ENCODE measurements at regions not wholly inside any gene's neighbourhood (a gene's known extent, or its start where the extent isn't known, plus 50 kb on each side); places are given as distances from the start of the nearest gene placed in this dataset.

DNA sequence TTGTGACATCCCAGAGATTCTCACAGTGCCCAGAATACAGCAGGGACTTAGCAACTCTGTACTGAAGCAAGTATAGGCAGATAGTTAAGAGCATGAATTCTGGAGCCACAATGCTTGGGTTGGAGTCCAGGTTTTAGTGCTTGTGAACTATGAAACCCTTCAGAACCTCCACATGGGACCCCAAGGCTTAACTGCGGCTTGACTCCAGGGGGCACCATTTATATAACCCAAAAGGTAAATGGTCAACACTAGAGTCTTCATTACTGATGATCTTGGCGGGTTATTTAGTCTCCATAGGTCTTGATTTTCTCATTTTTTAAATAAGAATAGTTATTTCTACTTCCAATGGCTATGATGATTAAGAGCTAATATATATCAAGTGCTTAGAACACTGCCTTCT lies 390.3 kb downstream of the TAF11L14 start:
- POLR2A ChIA-PET, result no interaction called here
- H3K4me3 ChIP-seq, result no peak overlapping the region

More for the DNA sequence above, 390.3 kb downstream of the TAF11L14 start:
- ATAC-seq (no peak), FAIRE-seq (no peak), DNase-seq (ENCODE audit: extremely low read depth in 1 of 4, low spot score in 3 of 4) (no peak)
- Histone ChIP-seq H3K9ac (ENCODE audit: insufficient read depth in 1 of 2, low read depth in 2 of 2, low read length in 2 of 2) (no peak overlapping the region), H2AFZ (ENCODE audit: low read depth, low read length) (no peak overlapping the region), H3K4me2 (ENCODE audit: insufficient read depth, low read length) (no peak overlapping the region), H3K27me3 (ENCODE audit: control insufficient read depth in 2 of 2, insufficient read depth in 2 of 2, low read length in 2 of 2) (no peaks in the 10 kb centered on the region), H4K20me1 (replicated peaks; ENCODE audit: control insufficient read depth, insufficient read depth, low read length) (no peaks in the 10 kb centered on the region), H3K79me2 (ENCODE audit: control insufficient read depth, insufficient read depth, low read length) (no peaks in the 10 kb centered on the region), H3K4me1 (replicated peaks in 1 of 2; ENCODE audit: control insufficient read depth in 2 of 2, insufficient read depth in 2 of 2, low read length in 2 of 2) (no peaks in the 10 kb centered on the region), H3K9me3 (replicated peaks; ENCODE audit: control insufficient read depth, insufficient read depth, low read depth, low read length) (no peaks in the 10 kb centered on the region), H3K9me1 (ENCODE audit: control insufficient read depth, insufficient read depth, low read length) (no peaks in the 10 kb centered on the region), H3K36me3 (ENCODE audit: control insufficient read depth, insufficient read depth, low read length) (no peaks in the 10 kb centered on the region), H3K27ac (ENCODE audit: extremely low read depth, low read depth, low read length) (no peak overlapping the region)
- intact Hi-C loops (cut with micrococcal nuclease), result no loop called here
- in situ Hi-C loops (cut with MboI), result no loop called here
- WGBS (ENCODE audit: insufficient coverage, low coverage, missing lambda C conversion rate), result 0% methylated on average over 2 of the region's 2 CpGs
- no peak for TF ChIP-seq ZNF212 (CRISPR knock-in tag; IDR thresholded peaks at IDR 0.05)
- no peak for TF ChIP-seq GATA2 (CRISPR knock-in tag; IDR thresholded peaks at IDR 0.05)
- no peak for TF ChIP-seq POLR2AphosphoS5 (IDR thresholded peaks at IDR 0.05; ENCODE audit: control insufficient read depth, insufficient read depth, low read depth, low read length)
- no peak for TF ChIP-seq ZNF384 (IDR thresholded peaks at IDR 0.05; ENCODE audit: low read depth, low read length)
- TF ChIP-seq SLC30A9 (CRISPR knock-in tag; IDR thresholded peaks at IDR 0.05), result no peak
- TF ChIP-seq SP1 (CRISPR knock-in tag; IDR thresholded peaks at IDR 0.05), result no peak
- TF ChIP-seq SREBF2 (CRISPR knock-in tag; IDR thresholded peaks at IDR 0.05), result no peak
- no peak for TF ChIP-seq ZFX (CRISPR knock-in tag; IDR thresholded peaks at IDR 0.05)
- no peak for TF ChIP-seq TSHZ1 (CRISPR knock-in tag; IDR thresholded peaks at IDR 0.05)
- TF ChIP-seq SMARCC2 (IDR thresholded peaks at IDR 0.05; ENCODE audit: low read depth), result no peak
- no peak for TF ChIP-seq SNIP1 (IDR thresholded peaks at IDR 0.05; ENCODE audit: low read depth)
- no peak for TF ChIP-seq SRSF3 (IDR thresholded peaks at IDR 0.05; ENCODE audit: insufficient read depth, low read length)
- no TSS peak for BruUV-seq (replicated peaks)
- CTCF ChIA-PET (ENCODE audit: low intra/inter-chr PET ratio), result no interaction called here
